Small intestine (tissue), 7 donors: ENCODE measurements at regions not wholly inside any gene's neighbourhood (a gene's known extent, or its start where the extent isn't known, plus 50 kb on each side); places are given as distances from the start of the nearest gene placed in this dataset.

ENCODE experiments used
- DNase-seq, 2 donors: peaks; one replicate each; pipeline versions ENCODE4 v3.0.0 to v3.0.0-alpha.2; 2013
- FAIRE-seq: peaks from 2 replicates; lab custom pipeline; 2012; peaks lifted over from hg19 to GRCh38; lab: Jason Lieb, UNC
- H3K27ac ChIP-seq, 3 donors: one replicate each; pipeline ENCODE4 v1.5.1; 2013; ENCODE audit warnings: low read length in 2 of 3, mild to moderate bottlenecking in 2 of 3, control low read depth in 1 of 3, inconsistent platforms in 1 of 3, low read depth in 1 of 3, moderate library complexity in 1 of 3
- H3K27me3 ChIP-seq, 3 donors: one replicate each; pipeline ENCODE4 v1.6.1; 2013; ENCODE audit warnings: low read length in 3 of 3, inconsistent platforms in 1 of 3; ENCODE audit not compliant: control insufficient read depth in 3 of 3, insufficient read depth in 3 of 3
- H3K36me3 ChIP-seq, 3 donors: one replicate each; pipeline ENCODE4 v1.6.1; 2013; ENCODE audit warnings: low read length in 3 of 3, inconsistent platforms in 1 of 3, low read depth in 1 of 3, mild to moderate bottlenecking in 1 of 3, moderate library complexity in 1 of 3; ENCODE audit not compliant: control insufficient read depth in 3 of 3, insufficient read depth in 2 of 3
- H3K4me1 ChIP-seq, 3 donors: one replicate each; pipeline ENCODE4 v1.6.1; 2013; ENCODE audit warnings: low read length in 2 of 3, inconsistent platforms in 1 of 3, low read depth in 1 of 3, mild to moderate bottlenecking in 1 of 3, moderate library complexity in 1 of 3; ENCODE audit not compliant: control insufficient read depth in 3 of 3, insufficient read depth in 2 of 3
- H3K4me3 ChIP-seq, 3 donors: one replicate each; pipeline ENCODE4 v1.5.1; 2013; ENCODE audit warnings: low read length in 3 of 3, control low read depth in 1 of 3, inconsistent platforms in 1 of 3, low read depth in 1 of 3, mild to moderate bottlenecking in 1 of 3, moderate library complexity in 1 of 3
- H3K9me3 ChIP-seq, 2 donors: one replicate each; pipeline ENCODE4 v1.6.1; 2013; ENCODE audit warnings: low read depth in 1 of 2, low read length in 1 of 2; ENCODE audit not compliant: control insufficient read depth in 2 of 2, insufficient read depth in 1 of 2
- WGBS, 3 donors: extraction: QIAGEN DNeasy Blood & Tissue Kit; methylation state at CpG; one replicate each; pipeline ENCODE4 v1.1.7; 2013; 5-methylcytosine and 5-hydroxymethylcytosine counted together
- donor health status: healthy with polysubstance abuse.
- donor health status: control.
- donor health status: control.
- donor health status: Bipolar disorder and iron deficiency.
- donor health status: healthy.

- WGBS, 3 donors: 15 to 49% (median 34%) methylated on average over 1 of the region's 1 CpG
- H3K36me3 ChIP-seq: no peaks in the 10 kb centered on the region
- no peaks in the 10 kb centered on the region for H3K27me3 ChIP-seq
- no peak overlapping the region for H3K4me3 ChIP-seq
- H3K27ac ChIP-seq: no peak overlapping the region
- no peaks in the 10 kb centered on the region for H3K4me1 ChIP-seq
- FAIRE-seq: no peak
- H3K9me3 ChIP-seq: peaks cover 0 to 16% of the 10 kb centered on the region in 2 donors
- no peak for DNase-seq
These were observed 148.0 kb downstream of the ZNF33B start for GRCh38 chr10:42490368-42490767.

DNA sequence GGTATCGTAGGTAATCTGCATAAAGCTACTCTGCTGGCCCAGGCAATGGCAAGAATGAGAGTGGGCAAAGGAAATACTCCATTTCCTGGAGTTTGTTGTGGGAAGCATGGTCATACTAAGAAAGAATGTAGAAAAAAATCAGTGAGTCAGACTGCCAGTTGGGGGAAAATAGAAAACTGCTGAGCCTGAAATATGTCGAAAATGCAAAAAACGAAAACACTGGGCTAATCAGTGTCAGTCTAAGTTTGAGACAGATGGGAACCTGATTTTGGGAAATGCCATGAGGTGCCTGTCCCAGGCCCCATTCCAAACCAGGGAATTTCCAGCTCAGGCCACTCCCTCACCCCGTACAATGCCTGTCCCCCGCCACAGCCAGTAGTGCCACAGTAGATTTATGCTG lies 150.0 kb downstream of the ZNF33B start:
- no peaks in the 10 kb centered on the region for H3K27me3 ChIP-seq
- DNase-seq (no peak), FAIRE-seq (no peak)
- 55 to 67% (median 61%) methylated on average over 5 of the region's 5 CpGs for WGBS, 3 donors
- H3K4me1 ChIP-seq: no peaks in the 10 kb centered on the region
- no peak overlapping the region for H3K4me3 ChIP-seq
- no peak overlapping the region for H3K27ac ChIP-seq
- H3K36me3 ChIP-seq: no peaks in the 10 kb centered on the region
- peaks cover 0 to 3% of the 10 kb centered on the region in 2 donors for H3K9me3 ChIP-seq

- WGBS, 3 donors: 79 to 95% (median 88%) methylated on average over 1 of the region's 1 CpG
- H3K27me3 ChIP-seq: no peaks in the 10 kb centered on the region
- FAIRE-seq (no peak), DNase-seq (no peak)
- peaks cover 2 to 3% of the 10 kb centered on the region in 2 donors for H3K9me3 ChIP-seq
- H3K36me3 ChIP-seq: no peaks in the 10 kb centered on the region
- no peak overlapping the region for H3K27ac ChIP-seq
- no peak overlapping the region for H3K4me3 ChIP-seq
- no peaks in the 10 kb centered on the region for H3K4me1 ChIP-seq
These were observed 156.0 kb downstream of the ZNF33B start for GRCh38 chr10:42482411-42482810.

DNA sequence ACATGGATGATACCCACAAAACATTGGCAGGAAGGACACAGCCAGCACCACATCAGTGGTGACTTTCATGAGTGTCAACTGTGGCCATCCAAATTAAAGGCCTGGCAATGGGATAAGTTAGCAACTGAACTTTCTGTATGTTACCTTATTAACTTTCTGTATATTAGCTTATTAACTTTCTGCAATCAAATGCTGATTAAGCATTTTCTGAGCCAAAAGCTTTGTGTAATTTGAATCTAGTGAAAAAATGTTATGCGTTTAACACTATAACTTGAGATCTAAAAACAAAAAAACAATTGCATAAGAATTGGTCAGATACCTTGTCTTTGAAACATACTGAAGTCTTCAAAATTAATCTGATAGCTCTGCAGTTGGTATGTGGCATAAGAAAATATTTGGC lies 159.3 kb downstream of the ZNF33B start:
- FAIRE-seq (no peak), DNase-seq (no peak)
- Histone ChIP-seq H3K27ac (no peak overlapping the region), H3K9me3 (peaks cover 2 to 13% of the 10 kb centered on the region in 2 donors), H3K4me3 (no peak overlapping the region), H3K36me3 (no peaks in the 10 kb centered on the region), H3K27me3 (peaks cover 0 to 4% (median 2%) of the 10 kb centered on the region in 3 donors), H3K4me1 (no peaks in the 10 kb centered on the region)
- WGBS, 3 donors: 96 to 97% (median 96%) methylated on average over 1 of the region's 1 CpG

DNA sequence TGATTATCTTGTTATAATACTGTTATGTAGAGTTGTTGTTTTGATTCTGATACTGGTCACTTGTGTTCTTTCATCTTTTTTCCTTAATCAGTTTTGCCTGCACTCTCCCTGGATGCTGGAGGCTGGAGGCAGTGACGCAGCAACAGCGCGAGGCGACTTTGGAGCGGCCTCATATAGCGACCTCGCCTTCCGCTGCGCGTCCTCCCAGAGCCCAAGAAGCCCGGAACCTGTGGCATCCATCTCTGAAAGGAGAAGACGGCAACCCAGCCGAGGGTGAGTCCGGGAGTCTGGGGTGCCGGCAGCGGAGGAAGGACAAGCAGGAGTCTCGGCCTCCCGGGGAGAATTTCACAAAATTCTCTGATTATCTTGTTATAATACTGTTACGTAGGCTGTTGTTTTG lies 161.2 kb downstream of the ZNF33B start:
- Histone ChIP-seq H3K27me3 (peaks cover 0 to 4% (median 2%) of the 10 kb centered on the region in 3 donors), H3K27ac (no peak overlapping the region), H3K9me3 (peaks cover 2 to 13% of the 10 kb centered on the region in 2 donors), H3K4me1 (no peaks in the 10 kb centered on the region), H3K36me3 (no peaks in the 10 kb centered on the region), H3K4me3 (no peak overlapping the region)
- 82 to 92% (median 91%) methylated on average over 19 of the region's 19 CpGs for WGBS, 3 donors
- DNase-seq: no peak
- no peak for FAIRE-seq

DNA sequence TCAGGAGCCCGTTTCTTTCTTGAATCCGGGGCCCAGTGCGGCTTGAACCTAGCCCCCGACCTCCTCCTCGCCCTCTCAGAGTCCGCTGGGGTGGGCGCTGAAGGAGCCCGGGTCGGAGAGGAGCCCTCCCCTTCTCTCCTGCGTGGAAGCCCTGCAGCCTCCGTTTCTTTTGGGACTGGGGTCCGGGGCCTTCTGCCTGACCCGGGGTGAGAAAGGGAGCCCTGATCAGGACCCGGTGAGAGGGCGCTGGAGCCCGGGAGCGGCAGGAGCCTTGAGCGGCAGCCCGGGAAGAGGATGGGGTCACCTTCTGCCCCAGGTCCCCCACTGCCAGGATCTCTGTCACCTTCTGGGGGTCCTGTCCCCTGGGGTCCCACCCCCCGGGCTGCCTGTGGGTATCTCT lies 162.3 kb downstream of the ZNF33B start:
- H3K9me3 ChIP-seq: peaks cover 2 to 10% of the 10 kb centered on the region in 2 donors
- H3K4me3 ChIP-seq: no peak overlapping the region
- H3K36me3 ChIP-seq: no peaks in the 10 kb centered on the region
- no peaks in the 10 kb centered on the region for H3K4me1 ChIP-seq
- WGBS, 3 donors: 8 to 21% (median 18%) methylated on average over 19 to 20 of the region's 20 CpGs
- FAIRE-seq (no peak), DNase-seq (peak in 1 of 2 donors; percentile 3)
- peaks cover 0 to 4% (median 2%) of the 10 kb centered on the region in 3 donors for H3K27me3 ChIP-seq
- no peak overlapping the region for H3K27ac ChIP-seq

GRCh38 chr10:42475168-42476098 lies 162.9 kb downstream of the ZNF33B start:
- H3K27ac ChIP-seq: no peak overlapping the region
- H3K9me3 ChIP-seq: peaks cover 2 to 10% of the 10 kb centered on the region in 2 donors
- H3K4me3 ChIP-seq: no peak overlapping the region
- FAIRE-seq: no peak
- peaks cover 0 to 4% (median 2%) of the 10 kb centered on the region in 3 donors for H3K27me3 ChIP-seq
- no peaks in the 10 kb centered on the region for H3K36me3 ChIP-seq
- no peak for DNase-seq
- 29 to 42% (median 33%) methylated on average over 48 to 52 of the region's 52 CpGs for WGBS, 3 donors
- H3K4me1 ChIP-seq: no peaks in the 10 kb centered on the region

- no peaks in the 10 kb centered on the region for H3K27me3 ChIP-seq
These were observed 184.1 kb downstream of the ZNF33B start for GRCh38 chr10:42454313-42454712.

More at GRCh38 chr10:42454313-42454712, 184.1 kb downstream of the ZNF33B start:
- DNase-seq (no peak), FAIRE-seq (no peak)
- 71 to 81% (median 75%) methylated on average over 6 of the region's 6 CpGs for WGBS, 3 donors
- H3K4me1 ChIP-seq: no peaks in the 10 kb centered on the region
- H3K27ac ChIP-seq: no peak overlapping the region
- H3K36me3 ChIP-seq: no peaks in the 10 kb centered on the region
- H3K9me3 ChIP-seq: peaks cover 2 to 16% of the 10 kb centered on the region in 2 donors
- no peak overlapping the region for H3K4me3 ChIP-seq
